Trophoblast cell (in vitro differentiated cells and primary cell): ENCODE measurements at regions not wholly inside any gene's neighbourhood (a gene's known extent, or its start where the extent isn't known, plus 50 kb on each side); places are given as distances from the start of the nearest gene placed in this dataset.
A peak's percentile ranks its signal among the peaks of the same experiment; 100 is the strongest.
"Not testable (repeated sequence)": the region's sequence is repeated elsewhere in the genome, so short reads cannot be mapped to it uniquely, and the experiment has no call there.

Source experiments
- DNase-seq, 2 donors: peaks; one replicate each; pipeline ENCODE4 v3.0.0-alpha.2; 2016
- H2AFZ ChIP-seq: 2 replicates; pipeline ENCODE4 v1.6.1; 2013; ENCODE audit warnings: low read length, moderate library complexity, mild to moderate bottlenecking; ENCODE audit not compliant: insufficient read depth, poor library complexity
- H2AK5ac ChIP-seq: 2 replicates; pipeline ENCODE4 v1.6.1; 2013; ENCODE audit warnings: mild to moderate bottlenecking, low read length
- H2BK120ac ChIP-seq: 2 replicates; pipeline ENCODE4 v1.6.1; 2013; ENCODE audit warnings: low read length, mild to moderate bottlenecking, moderate library complexity; ENCODE audit not compliant: insufficient read depth, poor library complexity
- H2BK12ac ChIP-seq: 2 replicates; pipeline ENCODE4 v1.6.1; 2013; ENCODE audit warnings: mild to moderate bottlenecking, low read length, moderate library complexity
- H2BK5ac ChIP-seq: 2 replicates; pipeline ENCODE4 v1.6.1; 2013; ENCODE audit warnings: low read length, low read depth, moderate library complexity, mild to moderate bottlenecking; ENCODE audit not compliant: poor library complexity
- H3K14ac ChIP-seq: 2 replicates; pipeline ENCODE4 v1.6.1; 2013; ENCODE audit warnings: mild to moderate bottlenecking, low read length
- H3K18ac ChIP-seq: 2 replicates; pipeline ENCODE4 v1.6.1; 2013; ENCODE audit warnings: mild to moderate bottlenecking, low read length
- H3K23ac ChIP-seq: 2 replicates; pipeline ENCODE4 v1.6.1; 2013; ENCODE audit warnings: low read length
- H3K27ac ChIP-seq: 2 replicates; pipeline ENCODE4 v1.5.1; 2013; ENCODE audit warnings: low read depth, mild to moderate bottlenecking, inconsistent platforms, low read length, moderate library complexity
- H3K27me3 ChIP-seq: 2 replicates; pipeline ENCODE4 v1.6.1; 2013; ENCODE audit warnings: inconsistent platforms, mild to moderate bottlenecking, low read length, moderate library complexity; ENCODE audit not compliant: insufficient read depth
- H3K36me3 ChIP-seq, 2 experiments: 1 replicate in 1 of 2; 2 replicates in 1 of 2; pipeline ENCODE4 v1.6.1; 2013; ENCODE audit warnings: low read length in 2 of 2, mild to moderate bottlenecking in 2 of 2, moderate library complexity in 1 of 2; ENCODE audit not compliant: insufficient read depth in 2 of 2, control insufficient read depth in 1 of 2
- H3K4ac ChIP-seq: 2 replicates; pipeline ENCODE4 v1.6.1; 2013; ENCODE audit warnings: low read depth, mild to moderate bottlenecking, low read length, moderate library complexity
- H3K4me1 ChIP-seq, 2 experiments: 1 replicate in 1 of 2; 2 replicates in 1 of 2; pipeline ENCODE4 v1.6.1; 2013; ENCODE audit warnings: low read length in 2 of 2, mild to moderate bottlenecking in 2 of 2, moderate library complexity in 1 of 2; ENCODE audit not compliant: insufficient read depth in 2 of 2, control insufficient read depth in 1 of 2
- H3K4me2 ChIP-seq: 2 replicates; pipeline ENCODE4 v1.6.1; 2013; ENCODE audit warnings: inconsistent platforms, mild to moderate bottlenecking, low read length, moderate library complexity
- H3K4me3 ChIP-seq: 2 replicates; pipeline ENCODE4 v1.5.1; 2013; ENCODE audit warnings: mild to moderate bottlenecking, low read depth, low read length, inconsistent platforms
- H3K79me1 ChIP-seq: one replicate; pipeline ENCODE4 v1.6.1; 2013; ENCODE audit warnings: low read length
- H3K79me2 ChIP-seq: 2 replicates; pipeline ENCODE4 v1.6.1; 2013; ENCODE audit warnings: low read length, mild to moderate bottlenecking; ENCODE audit not compliant: control insufficient read depth, insufficient read depth, poor library complexity
- H3K9ac ChIP-seq: 2 replicates; pipeline ENCODE4 v1.6.1; 2013; ENCODE audit warnings: mild to moderate bottlenecking, low read length
- H3K9me3 ChIP-seq: 2 replicates; pipeline ENCODE4 v1.6.1; 2013; ENCODE audit warnings: low read depth, mild to moderate bottlenecking, control low read depth, inconsistent platforms, low read length; ENCODE audit not compliant: insufficient read depth
- H4K12ac ChIP-seq: 2 replicates; pipeline ENCODE4 v1.6.1; 2013; ENCODE audit warnings: low read depth, mild to moderate bottlenecking, low read length, moderate library complexity
- H4K8ac ChIP-seq: 2 replicates; pipeline ENCODE4 v1.6.1; 2013; ENCODE audit warnings: low read depth, mild to moderate bottlenecking, low read length, moderate library complexity
- H4K91ac ChIP-seq: one replicate; pipeline ENCODE4 v1.6.1; 2013; ENCODE audit warnings: low read depth, mild to moderate bottlenecking, low read length, moderate library complexity
- WGBS: extraction: QIAGEN DNeasy Blood & Tissue Kit; methylation state at CpG from one replicate; pipeline ENCODE4 v1.1.7; 2013; ENCODE audit warnings: missing lambda C conversion rate; ENCODE audit not compliant: insufficient read length, insufficient coverage; ENCODE audit errors: extremely low coverage; 5-methylcytosine and 5-hydroxymethylcytosine counted together

- not testable (repeated sequence) for H3K23ac ChIP-seq, H3K4me1 ChIP-seq, H2BK5ac ChIP-seq, DNase-seq, H3K79me1 ChIP-seq, H3K36me3 ChIP-seq, H4K12ac ChIP-seq, H3K79me2 ChIP-seq, H2BK120ac ChIP-seq, H4K8ac ChIP-seq, H2BK12ac ChIP-seq, H3K4me3 ChIP-seq, H3K4ac ChIP-seq, H3K9me3 ChIP-seq, H3K18ac ChIP-seq, H3K27ac ChIP-seq, H3K14ac ChIP-seq, H2AFZ ChIP-seq, H2AK5ac ChIP-seq, H4K91ac ChIP-seq, H3K27me3 ChIP-seq, H3K9ac ChIP-seq, H3K4me2 ChIP-seq
- no CpG with 5 or more reads among the region's 7 CpGs for WGBS
Measured at GRCh38 chr12:64552510-64552909, 57.8 kb upstream of the RASSF3 start.

DNA sequence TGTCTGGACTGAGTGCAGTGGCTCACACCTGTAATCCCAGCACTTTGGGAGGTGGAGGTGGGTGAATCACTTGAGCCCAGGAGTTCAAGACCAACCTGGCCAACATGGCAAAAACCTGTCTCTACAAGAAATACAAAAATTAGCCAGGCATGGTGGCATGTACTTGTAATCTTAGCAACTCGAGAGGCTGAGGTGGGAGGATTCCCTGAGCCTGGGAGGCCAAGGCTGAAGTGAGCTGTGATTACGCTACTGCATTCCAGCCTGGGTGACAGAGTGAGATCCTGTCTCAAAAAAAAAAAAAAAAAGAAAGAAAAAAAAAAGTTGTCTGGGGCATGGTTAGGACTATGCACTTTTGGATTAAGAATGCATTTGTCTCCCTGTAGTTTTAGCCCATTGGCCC is 56.6 kb upstream of the RASSF3 start:
- H4K12ac ChIP-seq, H4K8ac ChIP-seq, H3K79me1 ChIP-seq, H2AK5ac ChIP-seq, H3K27me3 ChIP-seq, H3K9me3 ChIP-seq, H3K4me2 ChIP-seq, H3K4me3 ChIP-seq, H3K23ac ChIP-seq, H3K4me1 ChIP-seq, H3K79me2 ChIP-seq, H4K91ac ChIP-seq, H3K4ac ChIP-seq, H3K9ac ChIP-seq, H3K18ac ChIP-seq, H2BK120ac ChIP-seq, H3K14ac ChIP-seq, H3K36me3 ChIP-seq, H3K27ac ChIP-seq, H2BK5ac ChIP-seq, H2BK12ac ChIP-seq, H2AFZ ChIP-seq: not testable (repeated sequence)
- no CpG with 5 or more reads among the region's 2 CpGs for WGBS
- peak; percentile 43 to 66 for DNase-seq

DNA sequence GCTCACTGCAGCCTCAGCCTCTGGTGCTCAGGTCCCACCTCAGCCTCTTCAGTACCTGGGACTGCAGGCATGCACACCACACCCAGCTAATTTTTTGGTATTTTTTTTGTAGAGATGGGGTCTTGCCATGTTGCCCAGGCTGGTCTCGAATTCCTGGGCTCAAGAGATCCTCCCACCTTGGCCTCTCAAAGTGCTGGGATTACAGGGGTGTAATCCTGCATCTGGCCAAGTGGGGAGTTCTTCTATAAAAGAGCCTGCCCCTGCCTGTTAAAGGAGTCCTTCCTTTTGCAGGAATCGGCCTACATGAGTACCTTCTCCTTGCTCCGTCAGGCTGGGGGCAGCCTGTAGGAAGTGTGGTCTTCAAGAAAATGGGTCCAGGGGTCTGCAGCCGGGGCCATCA is 54.1 kb upstream of the RASSF3 start:
- H2BK120ac ChIP-seq = no peak overlapping the region
- no peak overlapping the region for H2BK12ac ChIP-seq
- no peak overlapping the region for H3K18ac ChIP-seq
- H2AFZ ChIP-seq = no peak overlapping the region
- H3K9ac ChIP-seq = no peak overlapping the region
- H2AK5ac ChIP-seq = no peak overlapping the region
- H4K91ac ChIP-seq = no peak overlapping the region
- no peak overlapping the region for H3K27ac ChIP-seq
- H4K8ac ChIP-seq = no peak overlapping the region
- no peak for DNase-seq
- WGBS = no CpG with 5 or more reads among the region's 4 CpGs
- H3K79me2 ChIP-seq = no peaks in the 10 kb centered on the region
- no peak overlapping the region for H3K14ac ChIP-seq
- no peak overlapping the region for H3K4me2 ChIP-seq
- no peak overlapping the region for H3K23ac ChIP-seq
- no peaks in the 10 kb centered on the region for H3K4me1 ChIP-seq
- H3K79me1 ChIP-seq = no peaks in the 10 kb centered on the region
- no peaks in the 10 kb centered on the region for H3K36me3 ChIP-seq
- H3K4ac ChIP-seq = no peak overlapping the region
- no peak overlapping the region for H4K12ac ChIP-seq
- H2BK5ac ChIP-seq = no peak overlapping the region
- H3K9me3 ChIP-seq = no peaks in the 10 kb centered on the region
- no peak overlapping the region for H3K4me3 ChIP-seq
- H3K27me3 ChIP-seq = no peaks in the 10 kb centered on the region

- no peaks in the 10 kb centered on the region for H3K79me1 ChIP-seq
- no peak overlapping the region for H2BK5ac ChIP-seq
- H3K18ac ChIP-seq = no peak overlapping the region
- H2BK120ac ChIP-seq = no peak overlapping the region
- WGBS = no CpG with 5 or more reads among the region's 7 CpGs
- no peak overlapping the region for H3K14ac ChIP-seq
- no peak overlapping the region for H3K4ac ChIP-seq
- no peak overlapping the region for H2AFZ ChIP-seq
- H2BK12ac ChIP-seq = no peak overlapping the region
- H3K23ac ChIP-seq = no peak overlapping the region
- no peak overlapping the region for H2AK5ac ChIP-seq
- H4K12ac ChIP-seq = no peak overlapping the region
- H3K27me3 ChIP-seq = no peaks in the 10 kb centered on the region
- H3K36me3 ChIP-seq = no peaks in the 10 kb centered on the region
- H3K9me3 ChIP-seq = no peaks in the 10 kb centered on the region
- H3K4me1 ChIP-seq = no peaks in the 10 kb centered on the region
- H4K91ac ChIP-seq = no peak overlapping the region
- no peak overlapping the region for H3K4me3 ChIP-seq
- DNase-seq = no peak
- H3K27ac ChIP-seq = no peak overlapping the region
- no peak overlapping the region for H4K8ac ChIP-seq
- no peak overlapping the region for H3K4me2 ChIP-seq
- no peaks in the 10 kb centered on the region for H3K79me2 ChIP-seq
- H3K9ac ChIP-seq = no peak overlapping the region
Measured at GRCh38 chr12:64558754-64559153, 51.5 kb upstream of the RASSF3 start.
